BJ (cell line): ENCODE measurements at regions not wholly inside any gene's neighbourhood (a gene's known extent, or its start where the extent isn't known, plus 50 kb on each side); places are given as distances from the start of the nearest gene placed in this dataset.

Source experiments
- CTCF ChIA-PET: fragments of 350-600 bp; formaldehyde crosslinking; extraction: SDS; loops from one replicate; lab custom pipeline; 2021; ENCODE audit warnings: antibody characterized with exemption, inconsistent platforms; lab: Yijun Ruan, JAX
- POLR2A ChIA-PET: fragments of 300-600 bp; sonication (Branson Sonifier 250); formaldehyde crosslinking; extraction: SDS; loops from one replicate; lab custom pipeline; 2021; ENCODE audit warnings: antibody characterized with exemption; lab: Charles Lee
- DNase-seq: peaks from one replicate; pipeline ENCODE4 v3.0.0-alpha.2; 2011; ENCODE audit warnings: low read depth
- H3K27me3 ChIP-seq: 2 replicates; pipeline ENCODE4 v1.6.0; 2011; ENCODE audit warnings: low read length; ENCODE audit not compliant: control insufficient read depth, insufficient read depth
- H3K36me3 ChIP-seq: 2 replicates; pipeline ENCODE4 v1.5.1; 2011; ENCODE audit warnings: low read length; ENCODE audit not compliant: control insufficient read depth, insufficient read depth
- H3K4me3 ChIP-seq: 2 replicates; pipeline ENCODE4 v1.5.1; 2011; ENCODE audit warnings: low read depth, mild to moderate bottlenecking, control low read depth, low read length
- TF ChIP-seq, protein P1 (sequence below): IDR thresholded peaks from 2 replicates; pipeline ENCODE4 v1.5.1; 2011; ENCODE audit warnings: low read depth, mild to moderate bottlenecking, control low read depth, inconsistent platforms, low read length, moderate library complexity; ENCODE audit not compliant: insufficient read depth

DNA sequence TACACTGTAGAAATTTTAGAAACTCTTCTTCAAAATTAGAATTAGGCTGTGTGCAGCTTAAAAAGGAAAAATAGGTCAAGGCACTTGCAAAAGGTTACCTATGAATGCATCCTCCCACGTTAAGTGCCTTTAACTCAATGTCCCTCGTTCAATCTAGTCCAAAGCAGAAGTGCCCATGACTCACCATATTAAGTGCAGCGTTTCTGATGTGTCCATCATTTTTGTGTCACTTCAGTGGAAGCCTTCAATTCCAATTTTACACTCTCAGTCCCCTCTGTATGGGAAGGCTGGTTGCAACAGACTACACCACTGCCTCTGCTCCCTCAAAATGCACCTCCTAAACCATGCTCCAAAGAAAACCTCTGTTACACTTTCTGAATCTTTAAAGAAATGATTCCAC lies 53.4 kb downstream of the FOXB1 start:
- Histone ChIP-seq H3K27me3 (no peaks in the 10 kb centered on the region; the same call in 1 of the 2 replicates), H3K36me3 (no peaks in the 10 kb centered on the region), H3K4me3 (no peak overlapping the region)
- DNase-seq: no peak
- TF ChIP-seq, protein P1, sequence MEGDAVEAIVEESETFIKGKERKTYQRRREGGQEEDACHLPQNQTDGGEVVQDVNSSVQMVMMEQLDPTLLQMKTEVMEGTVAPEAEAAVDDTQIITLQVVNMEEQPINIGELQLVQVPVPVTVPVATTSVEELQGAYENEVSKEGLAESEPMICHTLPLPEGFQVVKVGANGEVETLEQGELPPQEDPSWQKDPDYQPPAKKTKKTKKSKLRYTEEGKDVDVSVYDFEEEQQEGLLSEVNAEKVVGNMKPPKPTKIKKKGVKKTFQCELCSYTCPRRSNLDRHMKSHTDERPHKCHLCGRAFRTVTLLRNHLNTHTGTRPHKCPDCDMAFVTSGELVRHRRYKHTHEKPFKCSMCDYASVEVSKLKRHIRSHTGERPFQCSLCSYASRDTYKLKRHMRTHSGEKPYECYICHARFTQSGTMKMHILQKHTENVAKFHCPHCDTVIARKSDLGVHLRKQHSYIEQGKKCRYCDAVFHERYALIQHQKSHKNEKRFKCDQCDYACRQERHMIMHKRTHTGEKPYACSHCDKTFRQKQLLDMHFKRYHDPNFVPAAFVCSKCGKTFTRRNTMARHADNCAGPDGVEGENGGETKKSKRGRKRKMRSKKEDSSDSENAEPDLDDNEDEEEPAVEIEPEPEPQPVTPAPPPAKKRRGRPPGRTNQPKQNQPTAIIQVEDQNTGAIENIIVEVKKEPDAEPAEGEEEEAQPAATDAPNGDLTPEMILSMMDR: no peak
- CTCF ChIA-PET: no interaction called here
- POLR2A ChIA-PET: no interaction called here

DNA sequence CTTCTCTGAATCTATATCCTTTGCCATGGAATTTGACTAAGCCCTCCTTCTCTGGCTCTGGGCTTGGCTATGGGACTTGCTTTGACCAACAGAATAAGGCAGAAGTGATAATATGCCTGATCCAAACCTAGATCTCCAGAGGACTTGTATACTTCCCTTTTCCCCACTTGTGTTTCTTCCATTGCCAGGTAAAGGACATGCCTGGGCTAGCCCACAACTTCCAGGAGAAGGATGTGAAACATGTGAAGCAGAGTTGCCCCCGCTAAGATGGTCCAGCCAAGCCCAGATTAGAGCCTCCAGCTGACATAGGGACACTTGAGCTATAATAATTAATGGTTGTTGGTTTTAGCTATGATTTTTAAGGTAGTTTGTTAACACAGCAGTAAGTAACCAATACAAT lies 55.1 kb downstream of the FOXB1 start:
- DNase-seq: no peak
- Histone ChIP-seq H3K27me3 (no peaks in the 10 kb centered on the region; the same call in 1 of the 2 replicates), H3K36me3 (no peaks in the 10 kb centered on the region), H3K4me3 (no peak overlapping the region)
- ChIA-PET CTCF (no interaction called here), POLR2A (no interaction called here)
- TF ChIP-seq, protein P1: no peak

DNA sequence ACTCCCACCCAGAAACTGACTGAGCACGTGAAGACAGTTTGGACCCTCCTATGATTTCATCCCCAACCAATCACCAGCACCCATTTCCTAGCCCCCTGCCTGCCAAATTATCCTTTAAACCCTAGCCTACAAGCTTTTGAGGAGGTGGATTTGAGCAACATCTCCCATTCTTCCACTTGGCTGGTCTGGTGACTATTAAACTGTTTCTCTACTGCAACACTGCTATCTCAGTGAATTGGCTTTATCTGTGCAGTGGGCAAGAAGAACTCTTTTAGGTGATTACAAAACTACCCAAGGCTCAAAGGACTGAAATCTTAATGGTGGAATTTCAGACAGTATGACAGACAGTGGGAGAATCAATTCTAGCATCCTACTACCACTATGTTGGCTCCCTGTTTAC lies 57.6 kb downstream of the FOXB1 start:
- POLR2A ChIA-PET: no interaction called here
- CTCF ChIA-PET: no interaction called here
- Histone ChIP-seq H3K27me3 (no peaks in the 10 kb centered on the region), H3K4me3 (no peak overlapping the region), H3K36me3 (no peaks in the 10 kb centered on the region)
- TF ChIP-seq, protein P1: no peak
- no peak for DNase-seq

DNA sequence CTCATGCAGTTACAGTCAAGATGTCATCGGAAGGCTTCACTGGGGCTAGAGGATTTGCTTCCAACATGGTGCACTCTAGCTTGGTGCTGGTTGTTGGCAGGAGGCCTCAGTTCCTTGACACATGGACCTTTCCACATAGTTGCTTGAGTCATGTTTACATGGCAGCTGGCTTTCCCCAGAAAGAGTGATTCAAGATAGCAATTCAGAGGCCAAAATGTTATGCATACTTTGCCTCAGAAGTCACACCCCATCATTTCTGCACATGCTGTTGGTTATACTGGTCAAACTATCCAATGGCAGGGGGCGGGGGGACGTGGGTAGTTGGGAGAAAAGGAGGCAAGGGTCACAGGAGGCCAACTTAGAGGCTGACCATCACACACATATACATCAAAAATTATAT lies 58.7 kb downstream of the FOXB1 start:
- CTCF ChIA-PET: interaction anchor here (0.6 kb wide), 1 partner anchor 58 kb away, joined by 3 read pairs; no protein-coding TSS in a partner anchor
- POLR2A ChIA-PET: no interaction called here
- TF ChIP-seq, protein P1: no peak
- H3K27me3 ChIP-seq: no peaks in the 10 kb centered on the region
- no peak overlapping the region for H3K4me3 ChIP-seq
- H3K36me3 ChIP-seq: no peaks in the 10 kb centered on the region
- no peak for DNase-seq

DNA sequence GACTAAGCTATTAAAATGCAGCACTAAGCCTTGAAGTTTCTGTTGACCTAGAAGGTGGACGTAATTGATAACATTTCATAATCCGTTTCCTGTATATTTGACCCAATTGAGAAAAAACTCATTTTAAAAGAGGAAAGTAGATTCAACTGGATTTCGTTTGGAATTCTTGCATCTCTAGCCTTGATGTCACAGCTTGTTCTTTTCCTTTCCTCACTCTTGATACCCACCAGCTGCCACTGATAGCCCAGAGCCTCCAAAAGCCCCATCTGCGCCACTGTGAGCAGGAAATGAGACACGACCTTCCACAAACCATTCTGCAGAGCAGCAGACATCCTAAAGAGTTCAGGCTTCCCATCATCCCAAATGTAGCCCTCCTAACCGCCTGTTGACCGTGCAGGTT lies 61.8 kb downstream of the FOXB1 start:
- CTCF ChIA-PET: no interaction called here
- H3K27me3 ChIP-seq: no peaks in the 10 kb centered on the region

More for the DNA sequence above, 61.8 kb downstream of the FOXB1 start:
- TF ChIP-seq, protein P1: no peak
- DNase-seq: no peak
- POLR2A ChIA-PET: no interaction called here
- Histone ChIP-seq H3K4me3 (no peak overlapping the region), H3K36me3 (no peaks in the 10 kb centered on the region)
